Mesenchymal stem cell (in vitro differentiated cells and primary cell): ENCODE measurements at regions not wholly inside any gene's neighbourhood (a gene's known extent, or its start where the extent isn't known, plus 50 kb on each side); places are given as distances from the start of the nearest gene placed in this dataset.

ENCODE experiments used
- DNase-seq: peaks from one replicate; pipeline ENCODE4 v3.0.0-alpha.2; 2013
- H2AFZ ChIP-seq: one replicate; pipeline ENCODE4 v1.6.1; 2013; ENCODE audit warnings: low read depth, mild to moderate bottlenecking, control low read depth, inconsistent platforms, low read length, moderate library complexity
- H2AK5ac ChIP-seq: 2 replicates; pipeline ENCODE4 v1.6.1; 2013; ENCODE audit warnings: low read length, moderate library complexity, mild to moderate bottlenecking, inconsistent platforms; ENCODE audit not compliant: severe bottlenecking
- H2BK120ac ChIP-seq: one replicate; pipeline ENCODE4 v1.6.1; 2013; ENCODE audit warnings: low read depth, mild to moderate bottlenecking, inconsistent platforms, low read length, moderate library complexity
- H2BK12ac ChIP-seq, 2 experiments: one replicate each; pipeline ENCODE4 v1.6.1; 2013; ENCODE audit warnings: inconsistent platforms in 2 of 2, low read length in 2 of 2, mild to moderate bottlenecking in 2 of 2, moderate library complexity in 2 of 2, control low read depth in 1 of 2
- H2BK15ac ChIP-seq: one replicate; pipeline ENCODE4 v1.6.1; 2013; ENCODE audit warnings: mild to moderate bottlenecking, low read depth, inconsistent platforms; ENCODE audit not compliant: poor library complexity, severe bottlenecking
- H2BK5ac ChIP-seq: 2 replicates; pipeline ENCODE4 v1.6.1; 2013; ENCODE audit warnings: low read depth, mild to moderate bottlenecking, low read length, control low read depth, inconsistent platforms; ENCODE audit not compliant: poor library complexity, severe bottlenecking
- H3K14ac ChIP-seq, 2 experiments: one replicate each; pipeline ENCODE4 v1.6.1; 2013; ENCODE audit warnings: inconsistent platforms in 2 of 2, low read length in 2 of 2, control low read depth in 1 of 2, mild to moderate bottlenecking in 1 of 2, moderate library complexity in 1 of 2
- H3K18ac ChIP-seq, 2 experiments: one replicate each; pipeline ENCODE4 v1.6.1; 2013; ENCODE audit warnings: inconsistent platforms in 2 of 2, low read length in 2 of 2, control low read depth in 1 of 2, low read depth in 1 of 2, mild to moderate bottlenecking in 1 of 2
- H3K23ac ChIP-seq, 2 experiments: one replicate each; pipeline ENCODE4 v1.6.1; 2013; ENCODE audit warnings: inconsistent platforms in 2 of 2, low read length in 2 of 2, mild to moderate bottlenecking in 2 of 2, moderate library complexity in 2 of 2, control low read depth in 1 of 2
- H3K27ac ChIP-seq: 2 replicates; pipeline ENCODE4 v1.5.1; 2013; ENCODE audit warnings: mild to moderate bottlenecking, moderate library complexity, low read length, control low read depth, inconsistent platforms; ENCODE audit not compliant: poor library complexity, severe bottlenecking
- H3K27me3 ChIP-seq, 2 experiments: 2 replicates each; pipeline versions ENCODE4 v1.6.1 to v1.7.0; 2013; ENCODE audit warnings: low read length in 2 of 2, mild to moderate bottlenecking in 2 of 2, moderate library complexity in 2 of 2, control low read depth in 1 of 2, inconsistent platforms in 1 of 2; ENCODE audit not compliant: control insufficient read depth in 1 of 2, insufficient read depth in 1 of 2
- H3K36me3 ChIP-seq, 2 experiments: 2 replicates each; pipeline versions ENCODE4 v1.6.1 to v1.7.0; 2013; ENCODE audit warnings: low read length in 2 of 2, control low read depth in 1 of 2, inconsistent platforms in 1 of 2, low read depth in 1 of 2, mild to moderate bottlenecking in 1 of 2; ENCODE audit not compliant: insufficient read depth in 2 of 2, control insufficient read depth in 1 of 2
- H3K4ac ChIP-seq, 2 experiments: one replicate each; pipeline ENCODE4 v1.6.1; 2013; ENCODE audit warnings: inconsistent platforms in 2 of 2, low read length in 2 of 2, mild to moderate bottlenecking in 2 of 2, moderate library complexity in 2 of 2, control low read depth in 1 of 2, low read depth in 1 of 2
- H3K4me1 ChIP-seq: 2 replicates; pipeline ENCODE4 v1.6.1; 2013; ENCODE audit warnings: low read depth, low read length, control low read depth; ENCODE audit not compliant: control insufficient read depth, insufficient read depth
- H3K4me2 ChIP-seq: 2 replicates; pipeline ENCODE4 v1.6.1; 2013; ENCODE audit warnings: low read length, mild to moderate bottlenecking, inconsistent platforms; ENCODE audit not compliant: poor library complexity, severe bottlenecking
- H3K4me3 ChIP-seq, 2 experiments: 2 replicates each; pipeline versions ENCODE4 v1.5.1 to v1.7.0; 2013; ENCODE audit warnings: low read length in 2 of 2, mild to moderate bottlenecking in 2 of 2, control low read depth in 1 of 2, low read depth in 1 of 2; ENCODE audit not compliant: insufficient read depth in 1 of 2
- H3K79me1 ChIP-seq: replicated peaks from 2 replicates; pipeline ENCODE4 v1.6.1; 2013; ENCODE audit warnings: mild to moderate bottlenecking, control low read depth, low read length, inconsistent platforms; ENCODE audit not compliant: poor library complexity, severe bottlenecking
- H3K9ac ChIP-seq: 2 replicates; pipeline ENCODE4 v1.7.0; 2013; ENCODE audit warnings: mild to moderate bottlenecking, low read length, moderate library complexity
- H3K9me3 ChIP-seq: 2 replicates; pipeline ENCODE4 v1.7.0; 2013; ENCODE audit warnings: mild to moderate bottlenecking, low read length; ENCODE audit not compliant: control insufficient read depth
- H4K8ac ChIP-seq: one replicate; pipeline ENCODE4 v1.6.1; 2013; ENCODE audit warnings: inconsistent platforms, mild to moderate bottlenecking, low read length, moderate library complexity
- H4K91ac ChIP-seq: one replicate; pipeline ENCODE4 v1.6.1; 2013; ENCODE audit warnings: mild to moderate bottlenecking, low read length, inconsistent platforms
- WGBS: methylation state at CpG from one replicate; pipeline ENCODE4 v1.1.7; 2013; ENCODE audit warnings: mixed read lengths; 5-methylcytosine and 5-hydroxymethylcytosine counted together

DNA sequence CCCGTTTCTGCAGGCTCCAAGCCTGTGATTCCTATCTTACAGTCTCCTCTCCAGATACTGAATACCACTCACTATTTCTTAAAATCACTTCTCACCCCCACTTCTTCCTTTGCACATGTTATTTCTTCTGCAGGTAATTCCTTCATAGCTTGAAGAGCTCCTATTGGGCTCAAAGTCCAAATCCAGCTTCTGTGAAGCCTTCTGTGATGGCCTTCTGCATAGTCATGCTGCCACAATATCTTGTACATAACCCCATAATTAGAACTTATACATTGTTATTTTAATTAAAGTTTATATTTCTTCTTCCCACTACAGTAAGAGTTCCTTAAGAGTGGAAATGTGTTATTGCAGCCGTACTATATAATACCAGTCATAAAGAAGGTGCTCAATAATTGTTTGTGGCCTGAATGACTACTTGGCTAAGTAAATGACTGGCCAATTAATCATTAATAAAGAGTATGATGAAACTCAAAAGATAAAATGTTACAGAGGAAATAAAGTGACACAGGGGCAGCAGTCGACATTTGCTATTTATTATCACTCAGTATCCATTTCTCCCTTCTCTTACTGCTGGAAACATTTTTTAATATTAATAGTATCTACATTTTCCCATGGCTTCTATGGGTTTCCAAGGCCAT, 886.6 kb downstream of the TTLL7 start:
- Histone ChIP-seq H3K4me1 (peaks cover 2% of the 10 kb centered on the region), H3K18ac (no peak overlapping the region), H3K4ac (no peak overlapping the region), H2BK12ac (no peak overlapping the region), H2AFZ (no peak overlapping the region), H2BK120ac (no peak overlapping the region), H3K4me3 (no peak overlapping the region), H2AK5ac (no peak overlapping the region), H3K9me3 (no peaks in the 10 kb centered on the region), H3K27me3 (no peaks in the 10 kb centered on the region), H2BK15ac (no peak overlapping the region), H3K14ac (no peak overlapping the region), H3K23ac (no peak overlapping the region), H2BK5ac (no peak overlapping the region), H3K4me2 (no peak overlapping the region), H4K8ac (no peak overlapping the region), H3K36me3 (no peaks in the 10 kb centered on the region), H3K79me1 (no peaks in the 10 kb centered on the region), H3K27ac (no peak overlapping the region), H4K91ac (no peak overlapping the region), H3K9ac (no peak overlapping the region)
- 97% methylated on average over 3 of the region's 3 CpGs for WGBS
- DNase-seq: no peak

DNA sequence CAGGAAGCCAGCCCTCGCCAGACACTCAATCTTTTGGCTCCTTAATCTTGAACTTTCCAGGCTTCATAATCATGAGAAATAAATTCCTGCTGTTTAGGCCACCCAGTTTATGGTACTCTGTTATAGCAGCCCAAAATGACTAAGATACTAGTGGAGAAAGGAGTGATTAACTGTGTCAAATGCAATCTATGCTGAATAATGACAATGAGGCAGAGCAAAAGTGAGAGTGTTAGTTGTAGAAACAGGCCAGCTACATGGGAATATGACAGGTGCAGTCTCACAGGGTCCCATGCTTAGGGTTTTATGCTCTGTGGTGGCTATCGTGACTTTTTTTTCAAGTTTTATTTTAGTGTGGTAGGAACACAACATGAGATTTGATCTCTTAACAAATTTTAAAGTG, 888.8 kb downstream of the TTLL7 start:
- H3K23ac ChIP-seq: no peak overlapping the region
- no peak overlapping the region for H3K4me3 ChIP-seq
- peaks cover 2% of the 10 kb centered on the region for H3K4me1 ChIP-seq
- no peak overlapping the region for H2BK5ac ChIP-seq
- H2BK15ac ChIP-seq: no peak overlapping the region
- H3K79me1 ChIP-seq: no peaks in the 10 kb centered on the region
- H3K36me3 ChIP-seq: no peaks in the 10 kb centered on the region
- H3K4ac ChIP-seq: no peak overlapping the region
- DNase-seq: no peak
- no peak overlapping the region for H3K4me2 ChIP-seq
- H3K9ac ChIP-seq: no peak overlapping the region
- H3K27ac ChIP-seq: no peak overlapping the region
- H3K27me3 ChIP-seq: no peaks in the 10 kb centered on the region
- WGBS: no CpG with 5 or more reads among the region's 2 CpGs
- no peak overlapping the region for H2BK12ac ChIP-seq
- no peak overlapping the region for H4K8ac ChIP-seq
- no peak overlapping the region for H2AFZ ChIP-seq
- no peak overlapping the region for H4K91ac ChIP-seq
- H3K18ac ChIP-seq: no peak overlapping the region
- H3K14ac ChIP-seq: no peak overlapping the region
- no peak overlapping the region for H2AK5ac ChIP-seq
- no peak overlapping the region for H2BK120ac ChIP-seq
- H3K9me3 ChIP-seq: no peaks in the 10 kb centered on the region

DNA sequence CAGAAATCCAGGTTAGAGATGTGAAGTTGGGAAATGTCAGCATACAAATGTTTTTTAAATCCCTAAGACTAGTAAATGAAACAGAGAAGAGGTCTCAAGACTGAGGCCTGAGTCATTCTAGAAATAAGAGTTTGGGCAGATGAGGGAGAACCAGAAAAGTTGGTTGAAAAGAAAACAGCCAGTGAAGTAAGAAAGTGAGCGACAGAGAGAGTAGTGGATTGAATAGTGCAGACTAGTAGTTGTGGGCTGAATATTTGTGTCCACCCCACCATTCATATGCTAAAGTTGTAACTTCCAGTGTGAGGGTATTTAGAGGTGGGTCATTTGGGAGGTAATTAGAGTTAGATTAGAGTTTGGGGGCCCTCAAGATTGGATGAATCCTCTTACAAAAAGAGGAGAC, 889.2 kb downstream of the TTLL7 start:
- Histone ChIP-seq H3K4me2 (no peak overlapping the region), H2AFZ (no peak overlapping the region), H3K79me1 (no peaks in the 10 kb centered on the region), H4K91ac (no peak overlapping the region), H3K9ac (no peak overlapping the region), H3K18ac (no peak overlapping the region), H3K23ac (no peak overlapping the region), H2BK120ac (no peak overlapping the region), H3K27me3 (no peaks in the 10 kb centered on the region), H3K9me3 (no peaks in the 10 kb centered on the region), H3K36me3 (no peaks in the 10 kb centered on the region), H3K4ac (no peak overlapping the region), H3K14ac (no peak overlapping the region), H2BK5ac (no peak overlapping the region), H3K27ac (no peak overlapping the region), H3K4me1 (peaks cover 2% of the 10 kb centered on the region), H2BK15ac (no peak overlapping the region), H2AK5ac (no peak overlapping the region), H3K4me3 (no peak overlapping the region), H2BK12ac (no peak overlapping the region), H4K8ac (no peak overlapping the region)
- WGBS: 100% methylated on average over 1 of the region's 1 CpG
- DNase-seq: no peak

DNA sequence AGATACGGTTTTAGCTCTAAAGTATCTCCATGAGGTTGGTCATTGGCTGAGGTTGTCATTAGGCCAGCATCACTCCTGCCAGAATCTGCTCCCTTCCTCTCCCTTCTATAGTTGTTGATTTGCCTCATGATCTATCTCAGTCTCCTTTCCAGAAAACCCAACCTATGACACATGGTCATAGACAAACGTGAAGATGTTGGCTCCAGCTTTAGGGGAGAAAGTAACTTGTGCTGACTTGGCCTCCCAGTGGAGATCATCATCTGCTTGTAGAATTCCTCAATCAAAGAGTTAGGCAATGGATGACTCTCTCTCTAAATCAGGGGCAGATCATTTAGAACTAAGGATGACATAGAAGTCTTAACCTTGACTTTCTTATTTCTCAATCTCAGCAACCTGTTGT, 894.4 kb downstream of the TTLL7 start:
- Histone ChIP-seq H3K36me3 (no peaks in the 10 kb centered on the region), H3K4me1 (no peaks in the 10 kb centered on the region), H2BK15ac (no peak overlapping the region), H3K9me3 (no peaks in the 10 kb centered on the region), H3K23ac (no peak overlapping the region), H3K27ac (no peak overlapping the region), H3K27me3 (no peaks in the 10 kb centered on the region), H3K18ac (peak overlapping the region; percentile 34 to 78), H3K4me2 (no peak overlapping the region), H2AFZ (no peak overlapping the region), H3K14ac (no peak overlapping the region), H3K4me3 (no peak overlapping the region), H2AK5ac (no peak overlapping the region), H3K4ac (no peak overlapping the region), H2BK5ac (no peak overlapping the region), H4K91ac (peak overlapping the region; percentile 36), H3K9ac (no peak overlapping the region), H2BK12ac (peak overlapping the region; percentile 59 to 92), H4K8ac (peak overlapping the region; percentile 25), H3K79me1 (no peaks in the 10 kb centered on the region), H2BK120ac (no peak overlapping the region)
- no peak for DNase-seq
- 100% methylated on average over 2 of the region's 2 CpGs for WGBS
